Muscle of leg (tissue), 3 donors: ENCODE measurements at regions not wholly inside any gene's neighbourhood (a gene's known extent, or its start where the extent isn't known, plus 50 kb on each side); places are given as distances from the start of the nearest gene placed in this dataset.

ENCODE experiments used
- DNase-seq: peaks from one replicate; pipeline ENCODE4 v3.0.0; 2013
- H3K27ac ChIP-seq: one replicate; pipeline ENCODE4 v1.5.1; 2013; ENCODE audit warnings: mild to moderate bottlenecking, low read length, control low read depth
- H3K27me3 ChIP-seq: one replicate; pipeline ENCODE4 v1.6.1; 2013; ENCODE audit warnings: low read length; ENCODE audit not compliant: control insufficient read depth, insufficient read depth
- H3K36me3 ChIP-seq: one replicate; pipeline ENCODE4 v1.6.1; 2013; ENCODE audit warnings: low read length; ENCODE audit not compliant: control insufficient read depth, insufficient read depth
- H3K4me1 ChIP-seq: one replicate; pipeline ENCODE4 v1.6.1; 2013; ENCODE audit warnings: low read length; ENCODE audit not compliant: control insufficient read depth, insufficient read depth
- H3K4me3 ChIP-seq: one replicate; pipeline ENCODE4 v1.5.1; 2013; ENCODE audit warnings: low read length, control low read depth
- H3K9me3 ChIP-seq: replicated peaks from 2 replicates; pipeline ENCODE4 v1.6.1; 2013; ENCODE audit warnings: low read depth, low read length; ENCODE audit not compliant: control insufficient read depth
- WGBS: methylation state at CpG from one replicate; pipeline ENCODE4 v1.1.5; 2013; ENCODE audit warnings: missing lambda C conversion rate; ENCODE audit not compliant: insufficient coverage; 5-methylcytosine and 5-hydroxymethylcytosine counted together

GRCh38 chr6:102327697-102328225 lies 934.3 kb downstream of the GRIK2 start:
- H3K4me1 ChIP-seq: no peaks in the 10 kb centered on the region

GRCh38 chr6:102313699-102314098 lies 920.2 kb downstream of the GRIK2 start:
- no peaks in the 10 kb centered on the region for H3K36me3 ChIP-seq
- no peaks in the 10 kb centered on the region for H3K9me3 ChIP-seq
- H3K27me3 ChIP-seq: no peaks in the 10 kb centered on the region
- H3K4me1 ChIP-seq: no peaks in the 10 kb centered on the region
- H3K27ac ChIP-seq: no peak overlapping the region
- no CpG with 5 or more reads among the region's 1 CpG for WGBS
- H3K4me3 ChIP-seq: no peak overlapping the region
- no peak for DNase-seq

More at GRCh38 chr6:102327697-102328225, 934.3 kb downstream of the GRIK2 start:
- Histone ChIP-seq H3K27me3 (no peaks in the 10 kb centered on the region), H3K4me3 (no peak overlapping the region), H3K27ac (no peak overlapping the region), H3K9me3 (no peaks in the 10 kb centered on the region), H3K36me3 (no peaks in the 10 kb centered on the region)
- DNase-seq: no peak
- 78% methylated on average over 3 of the region's 4 CpGs for WGBS

GRCh38 chr6:102309700-102310099 lies 916.2 kb downstream of the GRIK2 start:
- H3K36me3 ChIP-seq: no peaks in the 10 kb centered on the region
- H3K27me3 ChIP-seq: no peaks in the 10 kb centered on the region
- no peak overlapping the region for H3K27ac ChIP-seq
- no peak overlapping the region for H3K4me3 ChIP-seq
- no peaks in the 10 kb centered on the region for H3K9me3 ChIP-seq
- 100% methylated on average over 1 of the region's 1 CpG for WGBS
- no peaks in the 10 kb centered on the region for H3K4me1 ChIP-seq
- DNase-seq: no peak

- DNase-seq: no peak
- H3K4me1 ChIP-seq: no peaks in the 10 kb centered on the region
- no peak overlapping the region for H3K4me3 ChIP-seq
- no peaks in the 10 kb centered on the region for H3K36me3 ChIP-seq
- WGBS: 92% methylated on average over 3 of the region's 3 CpGs
- H3K9me3 ChIP-seq: peaks cover 2% of the 10 kb centered on the region
- H3K27ac ChIP-seq: no peak overlapping the region
- H3K27me3 ChIP-seq: no peaks in the 10 kb centered on the region
Measured at GRCh38 chr6:102300350-102300749, 906.8 kb downstream of the GRIK2 start.

GRCh38 chr6:102298051-102298450 lies 904.5 kb downstream of the GRIK2 start:
- Histone ChIP-seq H3K36me3 (no peaks in the 10 kb centered on the region), H3K27ac (no peak overlapping the region), H3K9me3 (peaks cover 2% of the 10 kb centered on the region), H3K27me3 (no peaks in the 10 kb centered on the region), H3K4me3 (no peak overlapping the region), H3K4me1 (no peaks in the 10 kb centered on the region)
- no peak for DNase-seq
